ENCODE measurements at regions not wholly inside any gene's neighbourhood (a gene's known extent, or its start where the extent isn't known, plus 50 kb on each side); places are given as distances from the start of the nearest gene placed in this dataset.

DNA sequence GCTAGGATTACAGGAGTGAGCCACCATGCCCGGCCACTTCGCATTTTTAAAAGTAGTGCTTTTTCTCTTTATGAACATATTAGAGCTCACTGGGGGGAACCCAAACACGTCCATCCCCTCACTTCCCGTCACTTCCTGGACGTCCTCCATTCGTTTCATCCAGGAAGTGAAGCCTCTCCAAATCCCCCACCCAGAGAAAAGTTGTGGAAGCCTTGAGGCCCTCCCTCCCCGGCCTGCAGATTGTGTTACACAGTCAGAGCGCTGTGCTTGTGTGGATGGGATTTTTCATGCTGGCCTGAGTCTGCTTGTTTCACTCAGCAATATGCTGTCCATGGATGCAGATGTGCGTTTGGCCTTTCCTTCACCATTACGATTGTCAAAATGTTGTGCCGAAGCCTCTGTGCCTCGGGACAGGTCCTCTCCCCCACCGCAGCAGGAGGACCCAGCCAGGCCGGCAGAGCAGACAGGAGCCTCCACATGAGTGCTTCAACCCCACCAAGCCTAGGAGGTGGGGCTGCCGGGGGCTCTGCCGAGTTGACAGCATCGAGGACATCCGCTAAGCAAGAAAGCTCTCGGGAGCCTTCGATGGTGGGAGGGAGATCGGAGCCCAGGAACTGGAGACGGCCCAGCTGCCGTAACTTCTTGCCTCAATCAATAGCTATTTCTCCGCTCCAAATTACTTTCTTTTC, 121.6 kb upstream of the PPP1R26 start:
- TF ChIP-seq CTCF (IDR thresholded peaks at IDR 0.05) = no peak

- no peak for TF ChIP-seq CTCF (IDR thresholded peaks at IDR 0.05)
Observed at GRCh38 chr9:135358552-135358940, 121.0 kb upstream of the PPP1R26 start.

DNA sequence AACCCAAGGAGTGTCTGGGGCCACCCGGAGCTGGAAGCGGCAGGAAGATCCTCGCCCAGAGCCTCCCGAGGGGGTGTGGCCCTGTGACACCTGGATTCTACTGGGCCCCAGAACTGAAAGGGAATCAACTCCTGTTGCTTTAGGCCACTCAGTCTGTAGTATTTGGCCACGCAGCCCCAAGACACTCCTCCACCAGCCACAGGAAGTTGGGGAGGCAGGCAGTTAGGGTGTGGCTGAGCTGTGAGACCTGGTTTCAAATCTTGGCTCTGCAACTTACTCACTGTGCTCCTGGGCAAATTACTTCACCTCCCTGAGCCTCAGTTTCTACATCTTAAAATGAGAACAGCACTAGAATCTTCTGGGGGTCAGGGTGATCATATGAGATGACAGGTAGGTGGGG, 119.8 kb upstream of the PPP1R26 start:
- no peak for TF ChIP-seq CTCF (IDR thresholded peaks at IDR 0.05)

- TF ChIP-seq CTCF (IDR thresholded peaks at IDR 0.05) = no peak
Observed at GRCh38 chr9:135360617-135361016, 119.0 kb upstream of the PPP1R26 start.

DNA sequence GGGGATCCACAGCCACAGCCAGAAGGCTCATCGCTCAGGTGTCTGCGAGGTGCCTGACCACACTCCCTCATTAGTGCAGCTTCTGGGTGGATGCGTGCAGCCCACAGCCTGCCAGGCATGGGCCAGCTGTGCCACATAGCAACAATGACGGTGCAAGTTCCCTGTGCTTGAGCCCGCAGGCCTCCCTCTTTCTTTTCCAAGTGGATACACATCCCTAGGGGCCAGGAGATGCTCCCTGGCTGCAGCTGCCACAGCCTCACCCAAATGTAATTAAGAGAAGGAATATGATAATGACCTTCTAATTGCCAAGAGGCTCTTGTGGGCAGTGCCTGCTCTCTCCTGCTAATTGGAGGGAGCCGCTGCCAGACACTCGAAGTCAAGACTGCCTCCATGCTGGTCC, 116.0 kb upstream of the PPP1R26 start:
- TF ChIP-seq CTCF (IDR thresholded peaks at IDR 0.05) = no peak

DNA sequence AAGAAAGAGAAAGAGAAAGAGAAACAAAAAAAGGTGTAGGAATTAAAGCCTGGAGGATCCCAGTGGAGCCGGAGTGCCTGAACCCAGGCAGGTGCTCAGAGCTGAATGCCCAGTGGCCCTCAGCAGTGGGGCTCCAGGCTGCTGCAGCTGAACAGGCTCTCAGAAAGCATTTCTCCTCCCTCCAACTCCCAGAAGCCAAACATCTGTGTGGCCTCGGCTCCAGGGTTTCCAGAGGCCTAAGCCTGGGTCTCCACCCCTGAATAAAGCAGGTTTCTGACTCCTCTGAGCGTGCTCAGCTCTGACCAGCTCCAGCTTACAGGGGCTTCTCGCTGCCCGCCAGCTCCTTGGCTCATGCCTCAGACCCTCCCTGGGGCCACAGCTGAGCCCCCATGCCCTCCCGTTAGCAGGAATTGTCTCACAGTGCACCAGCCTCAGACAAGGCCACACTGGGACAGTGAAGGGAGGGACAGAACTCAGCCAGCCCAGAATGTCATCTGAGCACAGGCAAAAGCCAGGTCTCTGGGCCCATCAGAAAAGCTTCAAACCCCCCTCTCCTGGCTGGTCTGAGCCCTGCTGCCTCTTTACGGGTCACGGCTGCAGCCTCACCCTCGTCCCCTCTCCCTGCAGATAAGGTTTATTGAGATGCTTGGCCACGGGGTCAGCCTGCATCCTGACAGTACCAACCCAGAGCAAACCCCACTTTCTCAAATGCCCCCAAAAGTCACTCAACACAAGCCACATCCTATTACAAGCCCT, 114.4 kb upstream of the PPP1R26 start:
- TF ChIP-seq CTCF (IDR thresholded peaks at IDR 0.05) = no peak

DNA sequence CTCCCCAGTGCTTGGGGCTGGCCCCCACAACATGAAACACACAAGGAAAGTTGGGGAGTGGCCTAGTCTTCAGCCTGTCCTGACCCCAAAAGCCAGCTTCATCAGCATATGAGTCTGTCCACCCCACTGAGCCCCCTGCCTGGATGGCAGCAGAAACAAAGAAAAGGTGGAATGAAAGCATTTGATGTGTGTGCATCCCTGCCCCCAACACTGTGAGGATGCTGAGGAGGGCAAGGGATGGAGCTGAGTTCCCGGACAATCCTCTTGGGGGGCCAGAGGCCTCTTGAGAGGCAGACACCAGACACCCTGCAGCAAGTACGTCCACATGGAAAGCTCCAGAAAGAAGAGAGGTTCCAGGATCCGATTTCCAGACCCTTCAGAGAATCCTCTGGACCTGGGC, 113.5 kb upstream of the PPP1R26 start:
- no peak for TF ChIP-seq CTCF (IDR thresholded peaks at IDR 0.05)

All from LNCAP (cell line).